ENCODE measurements at regions not wholly inside any gene's neighbourhood (a gene's known extent, or its start where the extent isn't known, plus 50 kb on each side); places are given as distances from the start of the nearest gene placed in this dataset.

- TF ChIP-seq, protein P1, sequence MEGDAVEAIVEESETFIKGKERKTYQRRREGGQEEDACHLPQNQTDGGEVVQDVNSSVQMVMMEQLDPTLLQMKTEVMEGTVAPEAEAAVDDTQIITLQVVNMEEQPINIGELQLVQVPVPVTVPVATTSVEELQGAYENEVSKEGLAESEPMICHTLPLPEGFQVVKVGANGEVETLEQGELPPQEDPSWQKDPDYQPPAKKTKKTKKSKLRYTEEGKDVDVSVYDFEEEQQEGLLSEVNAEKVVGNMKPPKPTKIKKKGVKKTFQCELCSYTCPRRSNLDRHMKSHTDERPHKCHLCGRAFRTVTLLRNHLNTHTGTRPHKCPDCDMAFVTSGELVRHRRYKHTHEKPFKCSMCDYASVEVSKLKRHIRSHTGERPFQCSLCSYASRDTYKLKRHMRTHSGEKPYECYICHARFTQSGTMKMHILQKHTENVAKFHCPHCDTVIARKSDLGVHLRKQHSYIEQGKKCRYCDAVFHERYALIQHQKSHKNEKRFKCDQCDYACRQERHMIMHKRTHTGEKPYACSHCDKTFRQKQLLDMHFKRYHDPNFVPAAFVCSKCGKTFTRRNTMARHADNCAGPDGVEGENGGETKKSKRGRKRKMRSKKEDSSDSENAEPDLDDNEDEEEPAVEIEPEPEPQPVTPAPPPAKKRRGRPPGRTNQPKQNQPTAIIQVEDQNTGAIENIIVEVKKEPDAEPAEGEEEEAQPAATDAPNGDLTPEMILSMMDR (IDR thresholded peaks at IDR 0.05; ENCODE audit: low read depth, low read length, poor library complexity, severe bottlenecking): no peak
- TF ChIP-seq EZH2phosphoT487 (IDR thresholded peaks at IDR 0.05; ENCODE audit: borderline replicate concordance, low read length): no peak
Observed at GRCh38 chr14:42931308-42931707, 1324.6 kb downstream of the LRFN5 start.
